ENCODE measurements at regions not wholly inside any gene's neighbourhood (a gene's known extent, or its start where the extent isn't known, plus 50 kb on each side); places are given as distances from the start of the nearest gene placed in this dataset.
A peak's percentile ranks its signal among the peaks of the same experiment; 100 is the strongest.

- TF ChIP-seq PRDM10 (tag by site-specific recombination; IDR thresholded peaks at IDR 0.05) (peak; percentile 83), ZNF629 (tag by site-specific recombination; IDR thresholded peaks at IDR 0.05) (0 out of 2 replicates have a peak, but pooled peaks have one; percentile 2)
Measured at GRCh38 chr5:141743866-141744272, 61.8 kb upstream of the ARAP3 start (continued).

GRCh38 chr5:141742866-141743851 lies 61.1 kb upstream of the ARAP3 start:
- no peak overlapping the region for H3K4me3 ChIP-seq (ENCODE audit: low read depth, low read length)
- ChIA-PET POLR2A (no interaction called here), CTCF (interaction anchor here (1.5 to 2.0 kb wide), 2 partner anchors 51 to 71 kb away, joined by 4 to 6 read pairs; no protein-coding TSS in a partner anchor)
- 0 out of 2 replicates have a peak, but pooled peaks cover 5% of the 10 kb centered on the region for H3K4me1 ChIP-seq (ENCODE audit: control insufficient read depth, insufficient read depth, low read length)
- TF ChIP-seq ZIC2 (tag by site-specific recombination; IDR thresholded peaks at IDR 0.05) (0 out of 2 replicates have a peak, but pooled peaks have one; percentile 23), ZNF24 (tag by site-specific recombination; IDR thresholded peaks at IDR 0.05) (0 out of 2 replicates have a peak, but pooled peaks have one; percentile 45), REST (tag by site-specific recombination; IDR thresholded peaks at IDR 0.05) (peak; percentile 99), ZNF501 (tag by site-specific recombination; IDR thresholded peaks at IDR 0.05) (no peak), ZNF558 (tag by site-specific recombination; IDR thresholded peaks at IDR 0.05) (peak; percentile 52; the same call in 1 of the 2 replicates), FEZF1 (tag by site-specific recombination; IDR thresholded peaks at IDR 0.05) (peak; percentile 57), ZNF692 (tag by site-specific recombination; IDR thresholded peaks at IDR 0.05) (peak; percentile 32; the same call in 1 of the 2 replicates), ZNF292 (tag by site-specific recombination; IDR thresholded peaks at IDR 0.05; ENCODE audit: borderline replicate concordance, low read depth) (no peak), ZBTB48 (tag by site-specific recombination; IDR thresholded peaks at IDR 0.05) (peak; percentile 28; the same call in 1 of the 2 replicates), ZNF184 (tag by site-specific recombination; IDR thresholded peaks at IDR 0.05) (0 out of 2 replicates have a peak, but pooled peaks have one; percentile 15), PBX3 (CRISPR knock-in tag; IDR thresholded peaks at IDR 0.05) (0 out of 2 replicates have a peak, but pooled peaks have one; percentile 18)
- H3K36me3 ChIP-seq (ENCODE audit: control insufficient read depth in 2 of 2, insufficient read depth in 1 of 2, low read length in 2 of 2): no peaks in the 10 kb centered on the region
- H3K9me3 ChIP-seq (ENCODE audit: control insufficient read depth, insufficient read depth, low read depth, low read length): no peaks in the 10 kb centered on the region
- H3K27ac ChIP-seq (ENCODE audit: extremely low read depth, low read depth, low read length): no peak overlapping the region
